GM10266 (cell line): ENCODE measurements at regions not wholly inside any gene's neighbourhood (a gene's known extent, or its start where the extent isn't known, plus 50 kb on each side); places are given as distances from the start of the nearest gene placed in this dataset.
"Not testable (repeated sequence)": the region's sequence is repeated elsewhere in the genome, so short reads cannot be mapped to it uniquely, and the experiment has no call there.

ENCODE experiments used
- DNase-seq: peaks from one replicate; pipeline ENCODE4 v3.0.0; 2012; ENCODE audit errors: extremely low spot score
- CTCF ChIP-seq: IDR thresholded peaks from 2 replicates; pipeline ENCODE4 v1.5.1; 2012; ENCODE audit warnings: mild to moderate bottlenecking, low read depth; ENCODE audit not compliant: control insufficient read depth, insufficient read depth; ENCODE audit errors: missing control alignments

GRCh38 chr6:113067612-113068275 is 720.6 kb downstream of the RFPL4B start:
- no peak for TF ChIP-seq CTCF
- DNase-seq: no peak

GRCh38 chr6:113068570-113068969 is 721.4 kb downstream of the RFPL4B start:
- DNase-seq: no peak
- no peak for TF ChIP-seq CTCF

GRCh38 chr6:113070681-113071080 is 723.6 kb downstream of the RFPL4B start:
- DNase-seq: not testable (repeated sequence)

GRCh38 chr6:113073611-113074191 is 726.6 kb downstream of the RFPL4B start:
- DNase-seq: no peak
- TF ChIP-seq CTCF: no peak

- TF ChIP-seq CTCF: no peak
- no peak for DNase-seq
Measured at GRCh38 chr6:113076116-113076515, 729.0 kb downstream of the RFPL4B start.

GRCh38 chr6:113076816-113077215 is 729.7 kb downstream of the RFPL4B start:
- no peak for DNase-seq
- TF ChIP-seq CTCF: no peak

- no peak for TF ChIP-seq CTCF
- no peak for DNase-seq
Measured at GRCh38 chr6:113077794-113078193, 730.7 kb downstream of the RFPL4B start.

GRCh38 chr6:113078791-113079190 is 731.7 kb downstream of the RFPL4B start:
- DNase-seq: no peak
- TF ChIP-seq CTCF: no peak
